H1 (cell line): ENCODE measurements at regions not wholly inside any gene's neighbourhood (a gene's known extent, or its start where the extent isn't known, plus 50 kb on each side); places are given as distances from the start of the nearest gene placed in this dataset.

Experiments used
- CTCF ChIA-PET: fragments of 300-600 bp; sonication (Branson Sonifier 250); formaldehyde crosslinking; loops from one replicate; lab custom pipeline; 2021; ENCODE audit not compliant: partially characterized antibody; lab: Charles Lee
- POLR2A ChIA-PET: fragments of 300-600 bp; sonication (Branson Sonifier 250); formaldehyde crosslinking; loops from one replicate; lab custom pipeline; 2021; ENCODE audit warnings: inconsistent platforms; ENCODE audit not compliant: partially characterized antibody; lab: Charles Lee
- DNase-seq, 2 experiments: peaks; one replicate each; pipeline versions ENCODE4 v3.0.0 to v3.0.0-alpha.2; 2010 to 2022; ENCODE audit warnings: low spot score in 2 of 2, low read depth in 1 of 2, mixed read lengths in 1 of 2
- FAIRE-seq: peaks from 2 replicates; lab custom pipeline; 2011; peaks lifted over from hg19 to GRCh38; lab: Jason Lieb, UNC
- H2AFZ ChIP-seq: 2 replicates; pipeline ENCODE4 v1.8.1; 2012; ENCODE audit warnings: low read length, inconsistent platforms
- H2AK5ac ChIP-seq: 2 replicates; pipeline ENCODE4 v1.6.1; 2013; ENCODE audit warnings: low read depth, low read length
- H2BK120ac ChIP-seq: replicated peaks from 2 replicates; pipeline ENCODE3; 2013; ENCODE audit warnings: low read depth, low read length, inconsistent platforms
- H2BK12ac ChIP-seq: 2 replicates; pipeline ENCODE4 v1.6.1; 2013; ENCODE audit warnings: low read depth, low read length
- H2BK15ac ChIP-seq: 2 replicates; pipeline ENCODE4 v1.6.1; 2013; ENCODE audit warnings: low read length
- H2BK20ac ChIP-seq: 2 replicates; pipeline ENCODE4 v1.6.1; 2013; ENCODE audit warnings: low read length
- H2BK5ac ChIP-seq: 2 replicates; pipeline ENCODE4 v1.6.1; 2013; ENCODE audit warnings: low read depth, low read length
- H3K14ac ChIP-seq: 2 replicates; pipeline ENCODE4 v1.6.1; 2013; ENCODE audit warnings: inconsistent platforms; ENCODE audit not compliant: insufficient read length
- H3K18ac ChIP-seq: 2 replicates; pipeline ENCODE4 v1.6.1; 2013; ENCODE audit warnings: low read length; ENCODE audit errors: extremely low read depth
- H3K23ac ChIP-seq: 2 replicates; pipeline ENCODE4 v1.6.1; 2013; ENCODE audit warnings: inconsistent platforms; ENCODE audit not compliant: insufficient read length
- H3K23me2 ChIP-seq: 2 replicates; pipeline ENCODE4 v1.6.1; 2013; ENCODE audit warnings: low read depth, low read length
- H3K27ac ChIP-seq: 2 replicates; pipeline ENCODE4 v1.6.1; 2011; ENCODE audit warnings: low read depth, low read length, inconsistent platforms
- H3K27me3 ChIP-seq, 4 experiments: replicated peaks in 1 of 4; 1 replicate in 1 of 4; 2 replicates in 3 of 4; pipeline versions ENCODE4 v1.6.1 to v1.8.1; 2011 to 2013; ENCODE audit warnings: low read length in 3 of 4, mild to moderate bottlenecking in 3 of 4, inconsistent platforms in 2 of 4, mixed read lengths in 2 of 4, moderate library complexity in 1 of 4; ENCODE audit not compliant: control insufficient read depth in 3 of 4, insufficient read depth in 3 of 4; ENCODE audit errors: extremely low read depth in 1 of 4
- H3K36me3 ChIP-seq, 4 experiments: 2 replicates each; pipeline versions ENCODE4 v1.6.1 to v1.8.1; 2011 to 2013; ENCODE audit warnings: mild to moderate bottlenecking in 4 of 4, low read length in 3 of 4, moderate library complexity in 2 of 4, control low read depth in 1 of 4, inconsistent platforms in 1 of 4; ENCODE audit not compliant: insufficient read depth in 4 of 4, control insufficient read depth in 2 of 4
- H3K4ac ChIP-seq: replicated peaks from 2 replicates; pipeline ENCODE3; 2013; ENCODE audit warnings: low read length, low read depth, mixed read lengths, inconsistent platforms; ENCODE audit not compliant: insufficient read length
- H3K4me1 ChIP-seq, 4 experiments: replicated peaks in 1 of 4; 1 replicate in 1 of 4; 2 replicates in 3 of 4; pipeline versions ENCODE4 v1.6.1 to v1.8.1; 2011 to 2013; ENCODE audit warnings: low read length in 3 of 4, inconsistent platforms in 2 of 4, mixed read lengths in 1 of 4; ENCODE audit not compliant: insufficient read depth in 4 of 4, control insufficient read depth in 3 of 4
- H3K4me2 ChIP-seq, 2 experiments: 2 replicates each; pipeline versions ENCODE4 v1.6.1 to v1.8.1; 2011 to 2013; ENCODE audit warnings: low read depth in 2 of 2, low read length in 2 of 2, control low read depth in 1 of 2, inconsistent platforms in 1 of 2, mild to moderate bottlenecking in 1 of 2; ENCODE audit not compliant: insufficient read depth in 1 of 2
- H3K4me3 ChIP-seq, 4 experiments: fragments of 200-600, 300-600 bp in 1 of 4; sonication (generic), shearing (Covaris generic), sonication (Bioruptor Twin) in 1 of 4; 2 replicates each; pipeline versions ENCODE4 v1.5.1 to v1.8.1; 2011 to 2016; ENCODE audit warnings: low read length in 4 of 4, low read depth in 3 of 4, control low read depth in 2 of 4, inconsistent platforms in 2 of 4, mild to moderate bottlenecking in 2 of 4, mixed read lengths in 1 of 4, moderate library complexity in 1 of 4; ENCODE audit not compliant: insufficient read depth in 2 of 4; ENCODE audit errors: extremely low read depth in 1 of 4
- H3K56ac ChIP-seq: replicated peaks from 2 replicates; pipeline ENCODE3; 2013; ENCODE audit warnings: low read depth, mild to moderate bottlenecking, mixed read lengths, low read length, inconsistent platforms; ENCODE audit not compliant: insufficient read length
- H3K79me1 ChIP-seq: 2 replicates; pipeline ENCODE4 v1.6.1; 2013; ENCODE audit warnings: low read depth, low read length, control low read depth
- H3K79me2 ChIP-seq, 2 experiments: 2 replicates each; pipeline versions ENCODE4 v1.6.1 to v1.8.1; 2012 to 2013; ENCODE audit warnings: low read length in 2 of 2, mild to moderate bottlenecking in 2 of 2, inconsistent platforms in 1 of 2; ENCODE audit not compliant: insufficient read depth in 2 of 2, control insufficient read depth in 1 of 2
- H3K9ac ChIP-seq, 4 experiments: replicated peaks in 1 of 4; 1 replicate in 1 of 4; 2 replicates in 3 of 4; pipeline versions ENCODE4 v1.6.1 to v1.8.1; 2011 to 2013; ENCODE audit warnings: low read depth in 3 of 4, low read length in 3 of 4, control low read depth in 2 of 4, mild to moderate bottlenecking in 2 of 4, moderate library complexity in 2 of 4, inconsistent platforms in 1 of 4; ENCODE audit errors: extremely low read depth in 1 of 4
- H3K9me3 ChIP-seq, 2 experiments: 2 replicates each; pipeline versions ENCODE4 v1.6.1 to v1.8.1; 2012 to 2013; ENCODE audit warnings: mild to moderate bottlenecking in 2 of 2, moderate library complexity in 2 of 2, control low read depth in 1 of 2, inconsistent platforms in 1 of 2, low read depth in 1 of 2, low read length in 1 of 2, mixed read lengths in 1 of 2; ENCODE audit not compliant: insufficient read depth in 2 of 2
- H4K20me1 ChIP-seq, 2 experiments: replicated peaks in 1 of 2; 2 replicates each; pipeline versions ENCODE3 to v1.8.1; 2011 to 2013; ENCODE audit warnings: inconsistent platforms in 2 of 2, low read length in 2 of 2, mild to moderate bottlenecking in 1 of 2; ENCODE audit not compliant: insufficient read depth in 2 of 2, control insufficient read depth in 1 of 2
- H4K5ac ChIP-seq: 2 replicates; pipeline ENCODE4 v1.6.1; 2013; ENCODE audit warnings: low read length, low read depth, mixed read lengths, inconsistent platforms; ENCODE audit not compliant: insufficient read length
- H4K8ac ChIP-seq: 2 replicates; pipeline ENCODE4 v1.8.0; 2013; ENCODE audit warnings: mild to moderate bottlenecking, moderate library complexity, low read length, inconsistent platforms; ENCODE audit not compliant: insufficient read depth; ENCODE audit errors: extremely low read depth
- H4K91ac ChIP-seq: replicated peaks from 2 replicates; pipeline ENCODE3; 2013; ENCODE audit warnings: low read length, mixed read lengths, inconsistent platforms; ENCODE audit not compliant: insufficient read length
- ASH2L ChIP-seq: fragments of 200-600, 300-600 bp; sonication (generic); IDR thresholded peaks from one replicate; pipeline ENCODE4 v1.7.1; 2017; ENCODE audit warnings: low read length
- KDM1A ChIP-seq: fragments of 200-600, 300-600 bp; sonication (generic); IDR thresholded peaks from 2 replicates; pipeline ENCODE4 v1.7.1; 2016; ENCODE audit warnings: mild to moderate bottlenecking, low read length, borderline replicate concordance
- PHF8 ChIP-seq: fragments of 200-600 bp; sonication (generic); conservative IDR thresholded peaks from 2 replicates; pipeline ENCODE4 v1.7.1; 2012; ENCODE audit warnings: low read depth, mild to moderate bottlenecking, inconsistent platforms, low read length, moderate library complexity
- RFX5 ChIP-seq: IDR thresholded peaks from 2 replicates; pipeline ENCODE4 v1.6.1; 2011; ENCODE audit warnings: low read depth, low read length, improper control_type of control experiment, borderline replicate concordance
- RXRA ChIP-seq: IDR thresholded peaks from 2 replicates; pipeline ENCODE4 v1.6.1; 2011; ENCODE audit warnings: low read depth, mild to moderate bottlenecking, low read length, moderate library complexity; ENCODE audit not compliant: insufficient read depth
- SIN3A ChIP-seq, 2 experiments: IDR thresholded peaks in 1 of 2; conservative IDR thresholded peaks in 1 of 2; 2 replicates each; pipeline ENCODE4 v1.6.1; 2011 to 2012; ENCODE audit warnings: low read length in 2 of 2, improper control_type of control experiment in 1 of 2, low read depth in 1 of 2, mild to moderate bottlenecking in 1 of 2
- SP2 ChIP-seq: IDR thresholded peaks from 2 replicates; pipeline ENCODE4 v1.6.1; 2012; ENCODE audit warnings: mild to moderate bottlenecking, low read length, inconsistent platforms
- TAF1 ChIP-seq: IDR thresholded peaks from 2 replicates; pipeline ENCODE4 v1.6.1; 2011; ENCODE audit warnings: mild to moderate bottlenecking, low read depth, low read length
- WGBS, 2 experiments: shearing (Covaris generic) in 1 of 2; methylation state at CpG; one replicate each; pipeline versions ENCODE4 v1.1.6 to v1.1.7; 2013 to 2015; ENCODE audit warnings: low lambda C conversion rate in 2 of 2, mixed read lengths in 2 of 2, inconsistent platforms in 1 of 2, low coverage in 1 of 2, missing lambda C conversion rate in 1 of 2; ENCODE audit not compliant: insufficient replicate concordance in 2 of 2, insufficient coverage in 1 of 2, insufficient read length in 1 of 2; ENCODE audit errors: extremely low coverage in 1 of 2, missing lambda C conversion rate in 1 of 2; 5-methylcytosine and 5-hydroxymethylcytosine counted together

GRCh38 chrX:57977992-57978391 lies 67.7 kb upstream of the ZXDA start:
- Histone ChIP-seq H2AK5ac (no peak overlapping the region), H4K20me1 (no peaks in the 10 kb centered on the region), H3K9me3 (peaks cover 5 to 18% of the 10 kb centered on the region in 2 experiments; a peak in 1 of 4 replicates), H3K4me3 (no peak overlapping the region), H2AFZ (no peak overlapping the region), H3K79me2 (no peaks in the 10 kb centered on the region), H3K79me1 (no peaks in the 10 kb centered on the region), H3K4me2 (no peak overlapping the region), H3K23me2 (no peaks in the 10 kb centered on the region), H4K91ac (no peak overlapping the region), H3K27me3 (no peaks in the 10 kb centered on the region), H3K36me3 (no peaks in the 10 kb centered on the region), H2BK15ac (no peak overlapping the region), H3K27ac (no peak overlapping the region), H2BK5ac (no peak overlapping the region), H2BK12ac (no peak overlapping the region), H3K23ac (no peak overlapping the region), H3K14ac (no peak overlapping the region), H2BK20ac (no peak overlapping the region), H2BK120ac (no peak overlapping the region), H3K4ac (no peak overlapping the region), H3K9ac (no peak overlapping the region), H3K18ac (no peak overlapping the region), H3K56ac (no peak overlapping the region), H4K8ac (no peak overlapping the region), H4K5ac (no peak overlapping the region), H3K4me1 (no peaks in the 10 kb centered on the region)
- DNase-seq = no peak
- ChIA-PET POLR2A (no interaction called here), CTCF (no interaction called here)
- FAIRE-seq = no peak
- WGBS, 2 experiments = 68% methylated on average over 6 of the region's 6 CpGs; no CpG with 5 or more reads in 1 of the 2 experiments
- TF ChIP-seq KDM1A = no peak
- TF ChIP-seq TAF1 = no peak
- no peak for TF ChIP-seq ASH2L
- TF ChIP-seq PHF8 = no peak
- no peak for TF ChIP-seq RXRA
- TF ChIP-seq SIN3A (conservative IDR thresholded peaks at IDR 0.05 in 1 of 2, IDR thresholded peaks at IDR 0.05 in 1 of 2; ENCODE audit: low read depth in 1 of 2, low read length in 2 of 2) = no peak
- TF ChIP-seq RFX5 = no peak
- TF ChIP-seq SP2 = no peak
